GM23248 (cell line): ENCODE measurements at regions not wholly inside any gene's neighbourhood (a gene's known extent, or its start where the extent isn't known, plus 50 kb on each side); places are given as distances from the start of the nearest gene placed in this dataset.
"Not testable (repeated sequence)": the region's sequence is repeated elsewhere in the genome, so short reads cannot be mapped to it uniquely, and the experiment has no call there.

Experiments
- EZH2 ChIP-seq: fragments of 200-600 bp; sonication (generic); IDR thresholded peaks from 2 replicates; pipeline ENCODE4 v1.6.1; 2018; ENCODE audit warnings: antibody characterized with exemption, mild to moderate bottlenecking; ENCODE audit not compliant: insufficient read depth, poor library complexity, severe bottlenecking
- EZH2phosphoT487 ChIP-seq: fragments of 200-600 bp; sonication (generic); IDR thresholded peaks from 2 replicates; pipeline ENCODE4 v1.6.1; 2018; ENCODE audit warnings: antibody characterized with exemption, moderate library complexity, mild to moderate bottlenecking, low read depth; ENCODE audit not compliant: insufficient read depth

- TF ChIP-seq EZH2, EZH2phosphoT487: not testable (repeated sequence)
Observed at GRCh38 chr12:9440428-9440827, 167.3 kb downstream of the KLRB1 start.
